Breast epithelium (tissue), 4 donors: ENCODE measurements at regions not wholly inside any gene's neighbourhood (a gene's known extent, or its start where the extent isn't known, plus 50 kb on each side); places are given as distances from the start of the nearest gene placed in this dataset.

Experiments used
- DNase-seq, 2 donors: peaks; one replicate each; pipeline ENCODE4 v3.0.0-alpha.2; 2019; ENCODE audit warnings: low spot score in 2 of 2
- H3K27ac ChIP-seq, 2 donors: fragments of 200-600 bp; sonication (generic) in 1 of 2; one replicate each; pipeline ENCODE4 v1.5.1; 2016 to 2019; ENCODE audit warnings: mild to moderate bottlenecking in 1 of 2
- H3K27me3 ChIP-seq, 2 donors: fragments of 200-600 bp; sonication (generic) in 1 of 2; one replicate each; pipeline versions ENCODE4 v1.5.1 to v1.6.0; 2017 to 2019; ENCODE audit warnings: control low read depth in 1 of 2, mild to moderate bottlenecking in 1 of 2
- H3K36me3 ChIP-seq: fragments of 200-600 bp; one replicate; pipeline ENCODE4 v1.5.1; 2019
- H3K4me1 ChIP-seq, 2 donors: fragments of 200-600 bp; sonication (generic); one replicate each; pipeline ENCODE4 v1.5.1; 2016 to 2019; ENCODE audit warnings: control low read depth in 1 of 2
- H3K4me3 ChIP-seq, 3 donors: fragments of 200-600 bp; sonication (generic); 1 replicate in 2 of 3; 2 replicates in 1 of 3; pipeline ENCODE4 v1.5.1; 2016 to 2019; ENCODE audit warnings: mild to moderate bottlenecking in 3 of 3, moderate library complexity in 2 of 3
- H3K9me3 ChIP-seq, 2 donors: fragments of 200-600 bp; sonication (generic) in 1 of 2; one replicate each; pipeline ENCODE4 v1.5.1; 2016 to 2019; ENCODE audit warnings: control low read depth in 1 of 2
- CTCF ChIP-seq, 3 donors: fragments of 450-650 bp; IDR thresholded peaks; one replicate each; pipeline ENCODE4 v1.5.1; 2016 to 2017; ENCODE audit warnings: antibody characterized with exemption in 3 of 3, mild to moderate bottlenecking in 3 of 3, moderate library complexity in 3 of 3
- POLR2A ChIP-seq: fragments of 450-650 bp; IDR thresholded peaks from one replicate; pipeline ENCODE4 v1.6.1; 2016; ENCODE audit warnings: antibody characterized with exemption, mild to moderate bottlenecking, moderate library complexity
- POLR2AphosphoS5 ChIP-seq, 3 donors: sonication (generic); formaldehyde crosslinking; IDR thresholded peaks; one replicate each; pipeline ENCODE4 v1.6.1; 2017; ENCODE audit warnings: antibody characterized with exemption in 3 of 3
- intact Hi-C: fragments of 100-400 bp; cut with DNase I; formaldehyde crosslinking; loops from one replicate; pipeline ENCODE4 v1.15.1; 2023; ENCODE audit warnings: low total_unique reads

- DNase-seq, result no peak
- H3K27me3 ChIP-seq, result no peaks in the 10 kb centered on the region
- H3K9me3 ChIP-seq, result no peaks in the 10 kb centered on the region
- TF ChIP-seq POLR2A, result no peak
- no peak for TF ChIP-seq POLR2AphosphoS5 (IDR thresholded peaks at IDR 0.05)
- no peak for TF ChIP-seq CTCF (IDR thresholded peaks at IDR 0.05)
- no peak overlapping the region for H3K4me3 ChIP-seq
- H3K4me1 ChIP-seq, result no peaks in the 10 kb centered on the region
- intact Hi-C loops, result no loop called here
- H3K27ac ChIP-seq, result no peak overlapping the region
- H3K36me3 ChIP-seq, result no peaks in the 10 kb centered on the region
These were observed 183.4 kb downstream of the NFKBIZ start for GRCh38 chr3:102032491-102033383.

DNA sequence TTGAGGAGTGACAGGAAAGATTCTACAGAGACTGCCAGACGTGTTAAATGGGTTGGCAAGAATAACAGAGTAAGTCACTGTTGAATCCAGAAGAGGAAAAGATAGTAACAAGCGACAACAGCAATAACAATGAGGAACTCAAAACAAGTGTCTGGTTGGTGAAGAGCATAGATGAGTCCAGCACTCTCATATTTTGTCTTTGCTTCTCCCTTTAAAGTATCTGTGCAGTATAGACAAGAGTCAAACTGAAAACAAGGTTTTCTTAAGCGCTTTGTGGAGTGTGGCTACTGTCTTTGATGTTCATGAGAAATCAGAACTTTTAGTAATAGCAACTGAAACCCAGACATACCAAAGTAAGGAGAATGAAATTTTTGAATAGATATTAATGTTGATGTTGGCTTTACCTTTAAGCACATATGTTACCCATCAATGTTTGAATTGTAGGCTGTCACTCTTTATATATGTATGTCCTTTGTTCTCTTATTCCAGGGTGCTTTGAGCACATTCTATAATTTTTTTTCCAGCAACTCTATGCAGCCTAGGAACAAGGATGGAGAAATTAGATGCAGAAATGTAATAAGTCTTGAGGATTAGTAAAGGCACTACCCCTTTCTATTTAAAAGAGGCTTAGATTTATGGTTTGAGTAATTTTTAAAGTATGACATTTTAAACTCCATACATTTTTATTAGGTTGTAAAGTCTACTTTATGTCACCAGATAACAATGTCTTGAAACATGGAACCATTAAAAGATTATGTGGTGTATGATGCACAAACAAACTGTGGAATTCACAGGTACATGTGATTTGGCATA is 185.5 kb downstream of the NFKBIZ start:
- Histone ChIP-seq H3K27ac (no peak overlapping the region), H3K9me3 (no peaks in the 10 kb centered on the region), H3K36me3 (no peaks in the 10 kb centered on the region), H3K4me1 (no peaks in the 10 kb centered on the region), H3K4me3 (no peak overlapping the region), H3K27me3 (no peaks in the 10 kb centered on the region)
- DNase-seq, result no peak
- TF ChIP-seq CTCF (IDR thresholded peaks at IDR 0.05) (no peak), POLR2A (no peak), POLR2AphosphoS5 (IDR thresholded peaks at IDR 0.05) (no peak)
- intact Hi-C loops, result no loop called here

GRCh38 chr3:102036017-102036416 is 186.7 kb downstream of the NFKBIZ start:
- H3K4me1 ChIP-seq, result no peaks in the 10 kb centered on the region
- intact Hi-C loops, result no loop called here
- DNase-seq, result no peak
- no peak overlapping the region for H3K4me3 ChIP-seq
- H3K36me3 ChIP-seq, result no peaks in the 10 kb centered on the region
- no peak overlapping the region for H3K27ac ChIP-seq
- H3K27me3 ChIP-seq, result no peaks in the 10 kb centered on the region
- no peak for TF ChIP-seq POLR2AphosphoS5 (IDR thresholded peaks at IDR 0.05)
- no peak for TF ChIP-seq POLR2A
- no peak for TF ChIP-seq CTCF (IDR thresholded peaks at IDR 0.05)
- peaks cover 0 to 4% of the 10 kb centered on the region in 2 donors for H3K9me3 ChIP-seq

- no peak overlapping the region for H3K4me3 ChIP-seq
- intact Hi-C loops, result no loop called here
- peaks cover 0 to 4% of the 10 kb centered on the region in 2 donors for H3K9me3 ChIP-seq
- no peak overlapping the region for H3K27ac ChIP-seq
- H3K27me3 ChIP-seq, result no peaks in the 10 kb centered on the region
- no peaks in the 10 kb centered on the region for H3K36me3 ChIP-seq
- no peak for TF ChIP-seq CTCF (IDR thresholded peaks at IDR 0.05)
- TF ChIP-seq POLR2AphosphoS5 (IDR thresholded peaks at IDR 0.05), result no peak
- no peak for TF ChIP-seq POLR2A
- H3K4me1 ChIP-seq, result no peaks in the 10 kb centered on the region
- DNase-seq, result no peak
These were observed 187.2 kb downstream of the NFKBIZ start for GRCh38 chr3:102036472-102036871.

GRCh38 chr3:102037209-102037608 is 187.9 kb downstream of the NFKBIZ start:
- intact Hi-C loops, result no loop called here
- DNase-seq, result no peak
- Histone ChIP-seq H3K9me3 (peaks cover 0 to 4% of the 10 kb centered on the region in 2 donors), H3K27ac (no peak overlapping the region), H3K27me3 (no peaks in the 10 kb centered on the region), H3K4me3 (no peak overlapping the region), H3K4me1 (no peaks in the 10 kb centered on the region), H3K36me3 (no peaks in the 10 kb centered on the region)
- TF ChIP-seq POLR2AphosphoS5 (IDR thresholded peaks at IDR 0.05) (no peak), CTCF (IDR thresholded peaks at IDR 0.05) (no peak), POLR2A (no peak)
